Uterus (tissue), 3 donors: ENCODE measurements at regions not wholly inside any gene's neighbourhood (a gene's known extent, or its start where the extent isn't known, plus 50 kb on each side); places are given as distances from the start of the nearest gene placed in this dataset.
A peak's percentile ranks its signal among the peaks of the same experiment; 100 is the strongest.

ENCODE experiments used
- DNase-seq, 2 donors: peaks; one replicate each; pipeline ENCODE4 v3.0.0-alpha.2; 2019 to 2020
- H3K27ac ChIP-seq, 2 donors: fragments of 200-600 bp; sonication (generic); 1 replicate in 1 of 2; 2 replicates in 1 of 2; pipeline ENCODE4 v1.5.1; 2016 to 2018
- H3K27me3 ChIP-seq, 2 donors: fragments of 200-600 bp; sonication (generic); one replicate each; pipeline ENCODE4 v1.5.1; 2018 to 2019; ENCODE audit warnings: control low read depth in 1 of 2
- H3K36me3 ChIP-seq, 2 donors: fragments of 200-600 bp; sonication (generic); one replicate each; pipeline ENCODE4 v1.5.1; 2019; ENCODE audit warnings: control low read depth in 1 of 2
- H3K4me1 ChIP-seq, 2 donors: fragments of 200-600 bp; sonication (generic); one replicate each; pipeline ENCODE4 v1.5.1; 2018 to 2019; ENCODE audit warnings: control low read depth in 1 of 2
- H3K4me3 ChIP-seq, 2 donors: fragments of 200-600 bp; sonication (generic); 1 replicate in 1 of 2; 2 replicates in 1 of 2; pipeline ENCODE4 v1.5.1; 2018 to 2019; ENCODE audit warnings: mild to moderate bottlenecking in 1 of 2
- H3K9me3 ChIP-seq, 2 donors: fragments of 200-600 bp; sonication (generic); one replicate each; pipeline ENCODE4 v1.5.1; 2019; ENCODE audit warnings: control low read depth in 1 of 2
- CTCF ChIP-seq, 4 experiments: fragments of 200-600 bp in 2 of 4; fragments of 450-650 bp in 2 of 4; sonication (generic) in 2 of 4; IDR thresholded peaks; one replicate each; pipeline ENCODE4 v1.5.1; 2016 to 2019; ENCODE audit warnings: antibody characterized with exemption in 4 of 4, mild to moderate bottlenecking in 2 of 4, moderate library complexity in 1 of 4
- POLR2A ChIP-seq, 2 donors: fragments of 450-650 bp; IDR thresholded peaks; one replicate each; pipeline ENCODE4 v1.6.1; 2016; ENCODE audit warnings: antibody characterized with exemption in 2 of 2, mild to moderate bottlenecking in 1 of 2, moderate library complexity in 1 of 2
- intact Hi-C: fragments of 100-400 bp; cut with DNase I; formaldehyde crosslinking; loops from one replicate; pipeline ENCODE4 v1.15.1; 2023; ENCODE audit warnings: low total_unique reads
- donor health status: DM: yes; HTN: yes; CAD: no.

- Histone ChIP-seq H3K4me1 (no peaks in the 10 kb centered on the region), H3K27me3 (no peaks in the 10 kb centered on the region), H3K36me3 (no peaks in the 10 kb centered on the region), H3K4me3 (no peak overlapping the region), H3K27ac (no peak overlapping the region), H3K9me3 (no peaks in the 10 kb centered on the region)
- intact Hi-C loops, result no loop called here
- DNase-seq, result no peak
- TF ChIP-seq POLR2A (IDR thresholded peaks at IDR 0.05) (no peak), CTCF (IDR thresholded peaks at IDR 0.05) (no peak)
Measured at GRCh38 chr5:147966829-147967228, 60.5 kb upstream of the C5orf46 start.

GRCh38 chr5:147966326-147966725 is 60.0 kb upstream of the C5orf46 start:
- Histone ChIP-seq H3K4me1 (no peaks in the 10 kb centered on the region), H3K27me3 (no peaks in the 10 kb centered on the region), H3K4me3 (no peak overlapping the region), H3K36me3 (no peaks in the 10 kb centered on the region), H3K9me3 (no peaks in the 10 kb centered on the region), H3K27ac (no peak overlapping the region)
- no peak for TF ChIP-seq POLR2A (IDR thresholded peaks at IDR 0.05)
- TF ChIP-seq CTCF (IDR thresholded peaks at IDR 0.05), result no peak
- intact Hi-C loops, result no loop called here
- no peak for DNase-seq

GRCh38 chr5:147965715-147966114 is 59.4 kb upstream of the C5orf46 start:
- Histone ChIP-seq H3K4me3 (no peak overlapping the region), H3K36me3 (no peaks in the 10 kb centered on the region), H3K27ac (no peak overlapping the region), H3K4me1 (no peaks in the 10 kb centered on the region), H3K9me3 (no peaks in the 10 kb centered on the region), H3K27me3 (no peaks in the 10 kb centered on the region)
- no peak for DNase-seq
- intact Hi-C loops, result no loop called here
- TF ChIP-seq POLR2A (IDR thresholded peaks at IDR 0.05) (no peak), CTCF (IDR thresholded peaks at IDR 0.05) (no peak)

- Histone ChIP-seq H3K27ac (peak overlapping the region in 1 of 2 donors; percentile 23), H3K27me3 (no peaks in the 10 kb centered on the region), H3K4me1 (no peaks in the 10 kb centered on the region), H3K4me3 (no peak overlapping the region), H3K9me3 (no peaks in the 10 kb centered on the region), H3K36me3 (no peaks in the 10 kb centered on the region)
- intact Hi-C loops, result no loop called here
- DNase-seq, result peak in 1 of 2 donors; percentile 20
- TF ChIP-seq CTCF (IDR thresholded peaks at IDR 0.05), result no peak
- TF ChIP-seq POLR2A (IDR thresholded peaks at IDR 0.05), result no peak
Measured at GRCh38 chr5:147963948-147964693, 57.8 kb upstream of the C5orf46 start.

GRCh38 chr5:147963436-147963835 is 57.1 kb upstream of the C5orf46 start:
- no peaks in the 10 kb centered on the region for H3K4me1 ChIP-seq
- peak overlapping the region in 1 of 2 donors; percentile 23 for H3K27ac ChIP-seq
- H3K4me3 ChIP-seq, result no peak overlapping the region
- intact Hi-C loops, result no loop called here
- TF ChIP-seq POLR2A (IDR thresholded peaks at IDR 0.05) (no peak), CTCF (IDR thresholded peaks at IDR 0.05) (no peak)
- H3K9me3 ChIP-seq, result no peaks in the 10 kb centered on the region
- no peaks in the 10 kb centered on the region for H3K27me3 ChIP-seq
- DNase-seq, result no peak
- H3K36me3 ChIP-seq, result no peaks in the 10 kb centered on the region
